ENCODE measurements at regions not wholly inside any gene's neighbourhood (a gene's known extent, or its start where the extent isn't known, plus 50 kb on each side); places are given as distances from the start of the nearest gene placed in this dataset.

DNA sequence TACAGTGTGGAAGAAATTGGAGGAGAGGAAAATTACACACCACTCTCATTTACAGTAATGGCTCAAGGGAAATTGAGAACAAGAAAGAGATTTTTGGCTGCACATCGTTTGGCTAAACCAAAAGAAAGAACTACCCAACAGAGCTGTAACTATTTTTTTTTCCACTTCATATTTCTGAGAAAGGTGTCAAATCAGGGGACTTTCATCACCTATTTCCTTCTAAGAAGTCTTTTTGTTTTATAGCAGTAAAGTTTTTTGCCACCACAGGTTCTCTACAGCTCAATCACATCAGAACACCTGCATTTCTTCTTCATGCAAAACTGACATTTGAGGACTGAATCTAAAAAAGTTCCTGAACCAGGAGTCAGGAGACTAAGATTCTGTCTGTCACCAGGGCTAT is 57.5 kb upstream of the TNIP3 start:
- DNase-seq: no peak

DNA sequence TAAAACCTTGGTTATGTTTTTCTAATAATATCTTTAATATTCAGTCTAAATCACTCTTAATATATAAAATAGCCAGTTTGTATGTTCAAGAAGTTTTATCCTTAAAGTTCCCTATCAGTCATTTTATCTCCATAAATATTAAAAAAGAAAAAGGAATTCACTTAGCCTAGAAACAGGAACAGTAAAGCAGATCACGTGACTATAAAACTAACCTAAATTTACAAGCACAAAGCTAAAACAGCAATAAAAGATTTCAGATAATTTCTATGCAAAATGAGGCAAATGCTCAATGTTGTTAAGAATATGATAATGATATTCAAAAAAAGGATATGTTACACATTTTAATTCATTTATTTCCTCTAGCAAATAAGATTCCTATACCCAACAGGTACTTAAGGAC is 57.1 kb upstream of the TNIP3 start:
- DNase-seq: no peak

DNA sequence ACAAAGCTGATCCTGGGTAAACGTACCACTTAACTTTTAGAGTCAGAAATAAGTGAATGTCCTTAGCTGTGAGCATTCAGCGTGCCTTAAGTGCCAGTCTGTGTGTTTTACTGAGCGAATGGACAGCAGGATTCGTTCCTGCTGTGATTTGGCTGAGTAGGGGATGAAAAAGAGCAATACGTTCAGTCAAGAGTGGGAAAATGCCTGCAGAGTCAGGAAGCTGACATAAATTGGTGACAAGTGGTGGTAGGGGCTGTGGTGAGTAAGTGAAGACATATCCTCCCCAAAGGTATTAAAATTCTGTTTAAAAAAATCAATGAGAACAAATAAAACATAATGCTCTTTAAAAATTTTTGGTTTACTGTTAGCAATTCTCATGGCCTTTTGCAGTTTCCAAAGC is 56.6 kb upstream of the TNIP3 start:
- DNase-seq: no peak

DNA sequence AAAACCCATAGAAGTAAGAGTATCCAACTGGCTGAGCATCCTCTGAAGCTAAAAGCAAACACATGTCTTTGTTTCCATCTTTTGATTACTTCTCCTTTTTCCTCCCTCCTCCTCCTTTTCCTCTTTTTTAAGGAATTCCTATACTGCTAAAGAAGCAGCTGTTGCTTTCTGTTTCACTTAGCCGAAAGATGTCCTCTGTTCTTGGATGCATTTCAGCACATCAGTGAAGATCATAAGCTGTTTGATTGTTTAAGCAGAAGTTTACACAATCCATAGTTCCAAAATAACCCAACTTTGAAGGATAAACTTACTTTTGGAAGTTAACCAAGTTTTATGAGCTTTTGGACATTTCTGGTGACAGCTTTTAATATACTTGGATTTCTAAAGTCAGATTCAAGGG is 55.1 kb upstream of the TNIP3 start:
- no peak for DNase-seq

DNA sequence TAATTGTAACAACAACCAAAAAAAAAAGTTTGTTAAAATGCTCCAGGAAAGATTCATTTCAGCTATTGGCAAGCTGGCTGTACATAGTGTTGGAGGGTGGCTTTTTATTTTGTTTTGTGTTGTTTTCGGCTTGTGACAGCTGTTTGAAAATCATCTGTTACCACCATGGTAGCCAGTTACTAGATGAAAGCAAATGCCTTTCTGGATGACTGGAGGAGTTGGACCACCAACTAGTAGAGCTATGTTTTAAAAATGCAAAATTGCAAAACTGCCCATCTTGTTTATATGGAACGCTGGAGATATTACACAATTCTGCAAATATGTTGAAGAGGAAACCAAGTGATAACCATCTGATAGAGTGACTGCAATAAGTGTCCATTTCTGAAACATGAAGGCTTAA is 53.2 kb upstream of the TNIP3 start:
- no peak for DNase-seq

DNA sequence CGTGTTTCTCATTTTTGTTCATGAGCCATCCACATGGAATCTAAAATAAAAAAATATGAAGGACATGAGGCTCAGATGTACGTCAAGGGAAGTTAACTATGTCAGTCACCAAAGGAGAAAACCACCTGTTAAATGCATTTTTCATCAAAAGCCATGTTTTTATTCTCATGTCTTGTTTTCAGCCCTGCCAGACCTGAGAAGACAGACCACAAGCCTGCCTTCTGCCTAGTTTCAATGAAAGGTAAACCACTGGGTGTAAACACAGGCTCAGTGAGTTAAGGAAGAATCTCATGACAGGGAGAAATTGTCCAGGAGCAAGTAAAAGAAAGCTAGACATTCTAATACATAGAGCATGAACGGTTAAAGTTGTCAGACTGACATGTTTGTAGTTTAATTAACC is 52.3 kb upstream of the TNIP3 start:
- DNase-seq: no peak

DNA sequence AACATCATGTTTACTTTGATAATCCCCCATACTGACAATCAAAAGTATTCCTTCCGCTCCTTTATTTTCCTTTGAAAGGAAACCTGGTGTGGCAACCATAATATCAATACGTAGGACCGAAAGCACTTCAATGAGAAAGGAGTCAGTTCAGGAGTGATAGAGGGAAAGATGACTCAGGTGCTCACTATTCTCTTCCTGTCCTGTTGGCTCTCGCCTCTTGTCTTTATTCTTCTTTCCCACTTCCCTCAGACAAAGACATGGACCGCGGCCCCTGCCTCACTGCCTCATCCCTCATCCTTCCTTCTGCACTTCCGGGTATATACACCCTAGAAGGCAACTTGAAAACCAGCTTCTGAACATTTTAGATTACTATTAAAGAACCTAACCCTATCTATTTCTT is 49.8 kb upstream of the TNIP3 start:
- DNase-seq: no peak
